Liver (tissue), 8 donors: ENCODE measurements at regions not wholly inside any gene's neighbourhood (a gene's known extent, or its start where the extent isn't known, plus 50 kb on each side); places are given as distances from the start of the nearest gene placed in this dataset.

ENCODE experiments used
- DNase-seq: peaks from one replicate; pipeline ENCODE4 v3.0.0-alpha.2; 2017; ENCODE audit warnings: low spot score
- H3K27ac ChIP-seq, 2 donors: one replicate each; pipeline ENCODE4 v1.7.0; 2013; ENCODE audit warnings: inconsistent platforms in 2 of 2, low read length in 2 of 2, control low read depth in 1 of 2, low read depth in 1 of 2, mild to moderate bottlenecking in 1 of 2
- H3K27me3 ChIP-seq, 4 donors: one replicate each; pipeline versions ENCODE4 v1.6.1 to v1.7.0; 2013; ENCODE audit warnings: low read length in 3 of 4, inconsistent platforms in 1 of 4, mild to moderate bottlenecking in 1 of 4, moderate library complexity in 1 of 4; ENCODE audit not compliant: control insufficient read depth in 4 of 4, insufficient read depth in 4 of 4
- H3K36me3 ChIP-seq, 4 donors: one replicate each; pipeline versions ENCODE4 v1.6.1 to v1.7.0; 2013; ENCODE audit warnings: low read length in 3 of 4, mild to moderate bottlenecking in 3 of 4, low read depth in 1 of 4, moderate library complexity in 1 of 4; ENCODE audit not compliant: control insufficient read depth in 4 of 4, insufficient read depth in 3 of 4
- H3K4me1 ChIP-seq, 4 donors: one replicate each; pipeline versions ENCODE4 v1.6.1 to v1.7.0; 2013; ENCODE audit warnings: low read length in 3 of 4, mild to moderate bottlenecking in 3 of 4, moderate library complexity in 1 of 4; ENCODE audit not compliant: control insufficient read depth in 4 of 4, insufficient read depth in 4 of 4
- H3K4me3 ChIP-seq, 3 donors: one replicate each; pipeline versions ENCODE4 v1.6.1 to v1.7.0; 2013; ENCODE audit warnings: low read length in 3 of 3, control low read depth in 1 of 3, low read depth in 1 of 3, mild to moderate bottlenecking in 1 of 3
- H3K9ac ChIP-seq, 2 donors: one replicate each; pipeline ENCODE4 v1.7.0; 2013; ENCODE audit warnings: low read length in 2 of 2, mild to moderate bottlenecking in 2 of 2, moderate library complexity in 2 of 2, control low read depth in 1 of 2, low read depth in 1 of 2
- H3K9me3 ChIP-seq, 4 donors: one replicate each; pipeline versions ENCODE4 v1.6.1 to v1.7.0; 2013; ENCODE audit warnings: low read length in 3 of 4; ENCODE audit not compliant: control insufficient read depth in 4 of 4
- FOXA1 ChIP-seq: IDR thresholded peaks from 2 replicates; pipeline ENCODE4 v1.6.1; 2016; ENCODE audit warnings: antibody characterized with exemption
- FOXA2 ChIP-seq: IDR thresholded peaks from 2 replicates; pipeline ENCODE4 v1.6.1; 2016; ENCODE audit warnings: antibody characterized with exemption
- GABPA ChIP-seq, 2 donors: IDR thresholded peaks in 1 of 2; conservative IDR thresholded peaks in 1 of 2; 2 replicates each; pipeline ENCODE4 v1.6.1; 2016; ENCODE audit warnings: antibody characterized with exemption in 2 of 2, mild to moderate bottlenecking in 1 of 2, moderate library complexity in 1 of 2
- HNF4A ChIP-seq, 2 donors: conservative IDR thresholded peaks; 2 replicates each; pipeline ENCODE4 v1.6.1; 2016; ENCODE audit warnings: antibody characterized with exemption in 2 of 2, mild to moderate bottlenecking in 2 of 2
- HNF4G ChIP-seq: IDR thresholded peaks from 2 replicates; pipeline ENCODE4 v1.6.1; 2016; ENCODE audit warnings: antibody characterized with exemption
- JUND ChIP-seq, 2 donors: IDR thresholded peaks; 2 replicates each; pipeline ENCODE4 v1.6.1; 2016; ENCODE audit warnings: antibody characterized with exemption in 2 of 2
- NR2F2 ChIP-seq: IDR thresholded peaks from 2 replicates; pipeline ENCODE4 v1.6.1; 2016; ENCODE audit warnings: antibody characterized with exemption
- RAD21 ChIP-seq, 2 donors: IDR thresholded peaks; 2 replicates each; pipeline ENCODE4 v1.6.1; 2016; ENCODE audit warnings: antibody characterized with exemption in 2 of 2, mild to moderate bottlenecking in 2 of 2
- REST ChIP-seq: IDR thresholded peaks from 2 replicates; pipeline ENCODE4 v1.6.1; 2016; ENCODE audit warnings: antibody characterized with exemption, mild to moderate bottlenecking
- SP1 ChIP-seq: IDR thresholded peaks from 2 replicates; pipeline ENCODE4 v1.6.1; 2018; ENCODE audit warnings: antibody characterized with exemption, mild to moderate bottlenecking
- TAF1 ChIP-seq: conservative IDR thresholded peaks from 2 replicates; pipeline ENCODE4 v1.6.1; 2016; ENCODE audit warnings: antibody characterized with exemption, mild to moderate bottlenecking
- YY1 ChIP-seq: IDR thresholded peaks from 2 replicates; pipeline ENCODE4 v1.6.1; 2016; ENCODE audit warnings: antibody characterized with exemption, mild to moderate bottlenecking
- ZBTB33 ChIP-seq: IDR thresholded peaks from 2 replicates; pipeline ENCODE4 v1.6.1; 2016; ENCODE audit warnings: antibody characterized with exemption
- WGBS: extraction: QIAGEN DNeasy Blood & Tissue Kit; methylation state at CpG from one replicate; pipeline ENCODE4 v1.1.7; 2013; 5-methylcytosine and 5-hydroxymethylcytosine counted together
- TF ChIP-seq, protein P1 (sequence below): fragments of 150-350 bp; IDR thresholded peaks from 2 replicates; pipeline ENCODE4 v1.5.1; 2017; ENCODE audit warnings: improper control_type of control experiment, low read depth, low read length; ENCODE audit not compliant: missing input control
- TF ChIP-seq, protein P2 (sequence below): IDR thresholded peaks from 2 replicates; pipeline ENCODE4 v1.6.1; 2016; ENCODE audit warnings: antibody characterized with exemption
- donor health status: healthy.
- donor health status: healthy.
- donor health status: healthy.
- donor health status: healthy.
- donor health status: healthy.

GRCh38 chr10:78869508-78870454 lies 199.0 kb upstream of the ZMIZ1 start:
- TF ChIP-seq GABPA (IDR thresholded peaks at IDR 0.05 in 1 of 2, conservative IDR thresholded peaks at IDR 0.05 in 1 of 2), result no peak
- no peak for TF ChIP-seq SP1
- TF ChIP-seq TAF1, result no peak
- TF ChIP-seq RAD21 (IDR thresholded peaks at IDR 0.05), result no peak
- TF ChIP-seq HNF4A (conservative IDR thresholded peaks at IDR 0.05), result no peak
- TF ChIP-seq ZBTB33, result no peak
- no peak for TF ChIP-seq HNF4G
- no peak for TF ChIP-seq YY1
- TF ChIP-seq, protein P1, sequence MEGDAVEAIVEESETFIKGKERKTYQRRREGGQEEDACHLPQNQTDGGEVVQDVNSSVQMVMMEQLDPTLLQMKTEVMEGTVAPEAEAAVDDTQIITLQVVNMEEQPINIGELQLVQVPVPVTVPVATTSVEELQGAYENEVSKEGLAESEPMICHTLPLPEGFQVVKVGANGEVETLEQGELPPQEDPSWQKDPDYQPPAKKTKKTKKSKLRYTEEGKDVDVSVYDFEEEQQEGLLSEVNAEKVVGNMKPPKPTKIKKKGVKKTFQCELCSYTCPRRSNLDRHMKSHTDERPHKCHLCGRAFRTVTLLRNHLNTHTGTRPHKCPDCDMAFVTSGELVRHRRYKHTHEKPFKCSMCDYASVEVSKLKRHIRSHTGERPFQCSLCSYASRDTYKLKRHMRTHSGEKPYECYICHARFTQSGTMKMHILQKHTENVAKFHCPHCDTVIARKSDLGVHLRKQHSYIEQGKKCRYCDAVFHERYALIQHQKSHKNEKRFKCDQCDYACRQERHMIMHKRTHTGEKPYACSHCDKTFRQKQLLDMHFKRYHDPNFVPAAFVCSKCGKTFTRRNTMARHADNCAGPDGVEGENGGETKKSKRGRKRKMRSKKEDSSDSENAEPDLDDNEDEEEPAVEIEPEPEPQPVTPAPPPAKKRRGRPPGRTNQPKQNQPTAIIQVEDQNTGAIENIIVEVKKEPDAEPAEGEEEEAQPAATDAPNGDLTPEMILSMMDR, result no peak
- TF ChIP-seq FOXA1, result no peak
- no peak for TF ChIP-seq REST
- TF ChIP-seq JUND (IDR thresholded peaks at IDR 0.05), result no peak
- TF ChIP-seq, protein P2, sequence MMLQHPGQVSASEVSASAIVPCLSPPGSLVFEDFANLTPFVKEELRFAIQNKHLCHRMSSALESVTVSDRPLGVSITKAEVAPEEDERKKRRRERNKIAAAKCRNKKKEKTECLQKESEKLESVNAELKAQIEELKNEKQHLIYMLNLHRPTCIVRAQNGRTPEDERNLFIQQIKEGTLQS, result no peak
- TF ChIP-seq NR2F2, result no peak
- no peak for TF ChIP-seq FOXA2
- H3K9me3 ChIP-seq, result no peaks in the 10 kb centered on the region
- H3K4me1 ChIP-seq, result no peaks in the 10 kb centered on the region
- no peak overlapping the region for H3K4me3 ChIP-seq
- H3K9ac ChIP-seq, result no peak overlapping the region
- peak; percentile 17 for DNase-seq
- H3K27me3 ChIP-seq, result no peaks in the 10 kb centered on the region
- no peaks in the 10 kb centered on the region for H3K36me3 ChIP-seq
- WGBS, result 87% methylated on average over 23 of the region's 23 CpGs
- H3K27ac ChIP-seq, result no peak overlapping the region

GRCh38 chr10:78870458-78870857 lies 198.3 kb upstream of the ZMIZ1 start:
- Histone ChIP-seq H3K9ac (no peak overlapping the region), H3K4me3 (no peak overlapping the region), H3K36me3 (no peaks in the 10 kb centered on the region), H3K27me3 (no peaks in the 10 kb centered on the region), H3K27ac (no peak overlapping the region), H3K9me3 (no peaks in the 10 kb centered on the region), H3K4me1 (no peaks in the 10 kb centered on the region)
- WGBS, result 87% methylated on average over 3 of the region's 3 CpGs
- TF ChIP-seq, protein P1, result no peak
- DNase-seq, result peak; percentile 19
